GM21529 (cell line): ENCODE measurements at regions not wholly inside any gene's neighbourhood (a gene's known extent, or its start where the extent isn't known, plus 50 kb on each side); places are given as distances from the start of the nearest gene placed in this dataset.
"Not testable (repeated sequence)": the region's sequence is repeated elsewhere in the genome, so short reads cannot be mapped to it uniquely, and the experiment has no call there.

ENCODE experiments used
- ATAC-seq: cut with Tn5 transposase; IDR thresholded peaks from one replicate; pipeline ENCODE4 v1.9.1; 2021; ENCODE audit not compliant: unreplicated experiment

DNA sequence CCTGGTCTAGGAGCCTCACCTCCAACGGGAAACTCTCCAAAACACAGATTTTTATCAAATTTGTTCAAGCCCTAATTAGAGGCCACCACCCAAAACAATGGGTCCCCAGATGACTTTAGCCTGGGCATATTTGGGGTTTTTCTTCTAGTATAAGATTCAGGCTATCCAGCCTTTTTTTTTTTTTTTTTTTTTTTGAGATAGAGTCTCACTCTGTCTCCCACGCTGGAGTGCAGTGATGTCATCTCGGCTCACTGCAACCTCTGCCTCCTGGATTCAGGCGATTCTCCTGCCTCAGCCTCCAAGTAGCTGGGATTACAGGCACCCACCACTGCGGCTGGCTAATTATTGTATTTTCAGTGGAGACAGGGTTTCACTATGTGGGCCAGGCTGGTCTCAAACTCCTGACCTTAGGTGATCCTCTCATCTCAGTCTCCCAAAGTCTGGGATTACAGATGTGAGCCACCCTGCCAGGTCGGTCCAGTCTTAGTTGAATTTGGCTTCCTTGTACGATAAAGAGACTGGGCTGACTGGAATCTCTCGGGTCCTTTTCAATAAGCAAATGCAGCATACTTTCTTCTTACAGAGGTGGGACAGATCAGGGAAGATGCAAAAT, 91.4 kb upstream of the KLF6 start:
- ATAC-seq = no peak

GRCh38 chr10:3875842-3876235, 90.8 kb upstream of the KLF6 start:
- ATAC-seq = no peak

- ATAC-seq = peak; percentile 74
These were observed 90.2 kb upstream of the KLF6 start for GRCh38 chr10:3874990-3875841.

DNA sequence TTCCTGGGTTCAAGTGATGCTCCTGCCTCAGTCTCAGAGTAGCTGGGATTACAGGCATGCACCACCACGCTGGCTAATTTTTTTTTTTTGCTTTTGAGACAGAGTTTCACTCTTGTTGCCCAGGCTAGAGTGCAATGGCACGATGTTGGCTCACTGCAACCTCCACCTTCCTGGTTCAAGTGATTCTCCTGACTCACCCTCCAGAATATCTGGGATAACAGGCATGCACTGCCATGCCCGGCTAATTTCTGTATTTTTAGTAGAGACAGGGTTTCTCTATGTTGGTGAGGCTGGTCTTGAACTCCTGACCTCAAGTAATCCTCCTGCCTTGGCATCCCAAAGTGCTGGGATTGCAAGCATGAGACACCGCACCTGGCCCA, 89.6 kb upstream of the KLF6 start:
- ATAC-seq = not testable (repeated sequence)

- ATAC-seq = peak; percentile 59
These were observed 88.9 kb upstream of the KLF6 start for GRCh38 chr10:3873728-3874461.

DNA sequence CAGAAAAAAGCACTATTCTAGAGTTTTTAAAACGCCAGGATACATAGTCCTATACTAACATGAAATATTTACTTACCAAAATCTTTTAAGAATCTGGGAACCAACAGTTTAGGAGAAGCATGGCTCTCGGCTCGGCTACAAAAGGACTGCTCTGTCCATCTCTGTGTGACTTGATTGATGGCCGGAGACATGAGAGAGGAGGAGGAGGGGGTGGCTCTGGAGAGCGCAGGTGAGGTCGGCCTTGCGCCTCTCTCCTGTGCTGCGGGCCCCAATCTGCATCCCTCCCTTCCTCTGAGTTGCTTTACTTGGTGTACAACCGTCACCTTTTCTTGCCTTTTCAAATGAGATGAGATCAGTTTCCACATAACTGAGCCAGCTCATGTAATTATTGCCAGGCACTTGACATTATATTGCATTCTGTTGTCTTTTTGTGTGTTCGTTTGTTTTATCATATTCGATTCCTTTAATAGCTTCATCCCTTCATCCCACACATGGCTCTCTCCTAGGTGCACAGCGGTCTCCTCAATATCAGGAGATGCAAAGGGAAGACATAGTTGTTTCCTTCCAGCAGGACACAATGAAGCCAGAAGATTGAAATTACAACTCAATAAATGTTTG, 87.8 kb upstream of the KLF6 start:
- no peak for ATAC-seq

DNA sequence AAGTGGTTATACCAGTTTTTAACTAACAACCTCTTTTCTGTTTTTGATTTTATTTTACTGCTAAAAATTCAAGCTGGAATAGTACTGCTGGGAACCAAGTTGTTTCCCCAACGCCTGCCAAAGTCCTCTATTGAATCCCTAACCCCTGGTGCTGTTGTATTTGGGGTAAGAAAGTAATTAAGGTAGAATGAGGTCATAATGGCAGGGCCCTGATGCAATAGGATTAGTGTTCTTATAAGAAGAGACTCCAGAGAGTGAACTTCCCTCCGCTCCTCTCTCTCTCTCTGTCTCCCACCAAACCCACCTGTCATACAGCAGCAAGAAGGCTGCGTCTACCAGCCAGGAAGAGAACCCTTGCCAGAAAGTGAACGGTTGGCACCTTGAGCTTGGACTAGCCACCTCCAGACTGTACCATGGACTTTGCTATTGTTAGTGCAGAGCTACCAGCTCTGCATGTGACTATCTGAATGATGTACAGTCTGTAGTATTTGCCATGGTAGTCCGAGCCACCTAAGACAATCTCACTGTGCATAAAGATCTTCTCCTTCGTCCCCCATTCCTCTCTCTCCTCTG, 86.5 kb upstream of the KLF6 start:
- no peak for ATAC-seq

GRCh38 chr10:3869036-3869435, 84.0 kb upstream of the KLF6 start:
- ATAC-seq = no peak

DNA sequence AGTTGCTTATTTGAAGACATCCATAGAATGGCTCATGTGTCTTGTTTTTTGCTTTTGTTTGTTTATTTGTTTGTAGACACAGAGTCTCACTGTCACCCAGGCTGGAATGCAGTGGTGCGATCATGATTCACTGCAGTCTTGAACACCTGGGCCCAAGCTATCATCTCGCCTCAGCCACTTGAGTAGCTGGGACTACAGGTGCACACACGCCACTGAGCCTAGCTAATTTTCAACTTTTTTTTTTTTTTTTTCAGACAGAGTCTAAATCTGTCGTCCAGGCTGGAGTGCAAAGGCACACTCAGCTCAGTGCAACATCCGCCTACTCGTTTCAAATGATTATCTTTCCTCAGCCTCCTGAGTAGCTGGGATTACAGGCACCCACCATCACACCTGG, 83.3 kb upstream of the KLF6 start:
- ATAC-seq = peak; percentile 54

DNA sequence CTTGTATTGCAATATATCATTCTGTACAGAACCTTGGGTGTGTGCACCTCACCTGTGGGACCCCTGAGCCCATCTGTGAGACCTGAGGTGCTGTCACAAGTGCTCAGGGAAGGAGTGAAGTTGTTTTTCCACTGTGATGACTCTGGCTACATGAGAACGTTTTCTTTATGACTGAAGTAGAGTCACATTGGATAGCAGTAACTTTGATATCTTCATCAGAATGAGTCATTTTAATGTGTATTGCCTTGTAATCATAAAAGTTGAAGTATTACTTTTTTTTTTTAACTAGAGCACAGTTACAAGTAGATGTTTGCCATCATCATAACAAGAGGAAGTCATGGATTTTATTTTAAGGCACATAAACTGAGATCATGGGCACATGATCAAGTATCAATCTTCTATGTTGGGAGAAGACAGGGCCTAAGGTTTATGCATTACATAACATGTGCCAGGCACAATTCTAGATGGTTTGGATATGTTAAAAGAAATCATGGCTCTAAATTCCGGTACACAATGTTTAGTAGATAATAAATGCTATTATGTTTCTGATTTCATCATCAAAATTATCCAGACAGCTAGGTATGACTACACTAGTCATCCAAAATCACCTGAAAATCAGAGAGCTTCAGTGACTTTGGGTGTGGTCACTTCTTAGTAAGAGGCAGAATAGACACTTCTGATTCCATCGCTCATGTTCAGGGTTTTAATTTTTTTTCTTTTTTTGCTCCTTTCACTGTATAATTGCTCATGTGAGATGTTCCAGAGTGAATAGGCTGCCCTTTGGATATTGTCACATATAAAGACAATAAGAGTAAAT, 82.7 kb upstream of the KLF6 start:
- ATAC-seq = no peak

- peak; percentile 37 for ATAC-seq
These were observed 81.3 kb upstream of the KLF6 start for GRCh38 chr10:3866332-3866731.

DNA sequence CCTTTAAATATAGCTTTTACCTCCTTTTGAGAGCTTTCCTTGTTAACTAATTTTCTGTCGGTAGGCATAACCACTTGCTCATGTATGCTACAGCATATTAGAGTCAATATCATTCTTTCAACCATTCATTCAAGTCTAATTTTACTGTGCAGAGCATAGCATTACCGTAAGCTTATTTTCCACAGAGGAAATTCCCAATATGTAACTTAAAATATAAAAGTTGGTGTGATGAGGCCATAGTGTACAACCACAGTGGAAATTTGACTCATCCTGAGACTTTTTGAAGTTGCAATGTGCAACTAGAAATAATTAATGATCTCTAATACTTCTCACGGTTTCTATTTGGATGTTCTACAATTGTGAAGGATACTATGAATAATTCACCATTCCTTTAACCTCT, 80.6 kb upstream of the KLF6 start:
- ATAC-seq = no peak

DNA sequence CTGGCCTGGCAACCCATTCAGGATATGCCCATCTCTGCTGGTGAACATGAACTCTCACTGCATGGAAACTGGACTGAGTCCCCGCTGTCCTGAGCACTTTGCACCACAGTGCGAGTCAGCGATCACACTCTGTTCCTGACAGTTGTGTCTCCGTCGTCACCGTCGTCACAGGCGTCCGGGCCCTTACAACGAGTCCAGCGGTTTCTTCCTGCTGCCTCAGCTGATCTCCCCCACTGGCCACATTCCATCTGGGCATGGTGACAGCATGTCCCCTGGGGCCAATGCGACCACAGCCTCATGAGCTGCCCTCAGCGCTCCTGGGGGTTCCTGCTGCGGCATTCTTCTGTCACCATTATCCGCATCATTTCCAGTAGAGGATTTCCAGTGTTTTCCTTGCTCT, 76.8 kb upstream of the KLF6 start:
- ATAC-seq = no peak

DNA sequence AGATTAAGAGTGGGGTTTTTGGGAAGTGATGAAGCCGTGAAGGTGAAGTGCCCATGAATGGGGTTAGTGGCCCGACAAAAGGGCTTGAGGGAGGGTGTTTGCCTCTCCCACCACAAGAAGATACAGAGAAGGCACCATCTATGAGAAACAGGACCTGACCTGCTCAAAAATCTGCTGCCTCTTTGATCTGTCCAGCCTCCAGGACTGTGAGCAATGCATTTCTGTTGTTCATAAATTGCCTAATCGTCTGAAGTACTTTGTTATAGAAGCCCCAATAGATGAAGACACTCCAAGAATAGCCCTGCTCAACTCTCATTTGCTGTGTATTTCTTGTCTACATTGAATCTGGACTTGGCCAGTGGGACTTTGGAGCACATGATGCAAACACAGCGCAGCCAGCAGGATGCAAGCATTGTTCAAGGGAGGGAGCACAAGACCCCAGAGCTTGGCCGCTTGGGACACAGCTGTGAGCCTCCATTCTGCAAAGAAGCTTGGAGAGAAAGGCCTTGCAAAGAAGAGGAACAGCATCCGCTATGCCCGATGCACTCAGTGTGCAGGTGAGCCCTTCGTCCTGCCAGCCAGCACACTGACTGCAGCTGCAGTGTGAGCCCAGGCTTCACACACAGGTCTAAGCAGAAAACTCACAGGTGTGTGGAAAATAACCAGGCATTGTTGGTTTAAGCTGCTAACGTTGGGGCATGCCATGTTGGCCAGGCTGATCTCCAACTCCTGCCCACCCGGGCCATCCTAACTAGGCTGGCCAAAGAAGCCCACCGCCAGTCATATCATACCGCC, 73.2 kb upstream of the KLF6 start:
- no peak for ATAC-seq

GRCh38 chr10:3857318-3857717, 72.3 kb upstream of the KLF6 start:
- no peak for ATAC-seq

GRCh38 chr10:3856593-3856992, 71.6 kb upstream of the KLF6 start:
- ATAC-seq = no peak

DNA sequence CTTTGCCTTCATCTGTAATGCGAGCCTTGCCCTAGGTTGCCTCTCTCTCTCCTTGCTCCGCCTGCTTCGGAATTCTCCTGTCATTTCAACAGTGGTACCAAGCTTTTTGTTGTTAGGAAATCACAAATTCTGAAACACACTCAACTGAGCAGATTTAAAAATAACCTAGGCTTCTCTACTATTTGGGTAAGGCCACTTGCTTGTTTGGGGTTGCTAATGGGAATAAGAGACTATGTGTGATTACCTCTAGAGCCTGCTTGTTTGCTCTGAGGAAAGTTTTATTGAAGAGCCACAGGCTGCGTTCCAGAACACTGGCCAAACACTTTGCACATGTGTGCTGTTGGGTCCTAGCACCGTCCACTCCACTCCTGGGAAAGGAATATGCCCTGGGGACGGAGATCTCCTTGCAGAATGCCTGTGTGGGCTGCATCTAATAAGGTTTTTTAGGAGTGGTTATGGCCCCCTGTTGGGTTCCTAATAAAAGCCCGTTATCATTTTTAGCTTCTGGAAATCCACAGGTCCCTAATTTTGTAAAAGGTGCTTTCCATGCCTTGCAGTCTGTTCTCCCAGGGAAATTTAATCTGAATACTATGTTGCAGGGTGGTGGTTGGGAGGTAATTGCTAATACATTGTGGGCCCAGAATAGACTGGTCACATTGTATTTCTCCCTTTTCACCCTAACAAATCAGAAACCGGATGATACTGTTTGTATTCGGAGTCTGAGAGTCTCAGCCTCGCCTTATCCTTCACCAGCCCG, 68.7 kb upstream of the KLF6 start:
- no peak for ATAC-seq

GRCh38 chr10:3853016-3853415, 68.0 kb upstream of the KLF6 start:
- no peak for ATAC-seq
